ENCODE measurements at regions not wholly inside any gene's neighbourhood (a gene's known extent, or its start where the extent isn't known, plus 50 kb on each side); places are given as distances from the start of the nearest gene placed in this dataset.

GRCh38 chr18:44520981-44521667 lies 159.6 kb upstream of the SETBP1 start:
- Histone ChIP-seq H3K27ac (no peak overlapping the region), H3K27me3 (replicated peaks) (no peaks in the 10 kb centered on the region), H3K9me3 (replicated peaks) (0 out of 2 replicates have a peak, but pooled peaks cover 2% of the 10 kb centered on the region), H3K36me3 (no peaks in the 10 kb centered on the region), H3K4me3 (no peak overlapping the region), H3K4me1 (replicated peaks) (no peaks in the 10 kb centered on the region)
- no peak for DNase-seq (ENCODE audit: low read depth in 1 of 2, low spot score in 2 of 2)

DNA sequence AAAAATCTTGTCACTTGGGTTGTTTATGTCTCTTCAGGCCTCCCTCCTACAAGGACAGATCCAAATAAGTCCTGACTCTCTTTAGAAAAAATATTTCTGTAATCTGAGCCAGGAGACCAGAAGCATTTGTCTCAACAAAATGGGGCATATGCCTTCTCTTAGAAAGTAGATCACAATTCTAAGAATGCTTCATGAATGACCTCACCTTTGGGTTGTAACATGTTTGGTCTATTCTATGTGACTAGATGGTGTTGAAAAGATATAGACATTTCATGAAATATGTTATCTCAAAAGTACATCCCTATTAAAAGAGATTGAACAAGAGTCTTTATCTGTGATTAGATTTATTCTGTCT lies 159.0 kb upstream of the SETBP1 start:
- no peak for DNase-seq (ENCODE audit: low read depth in 1 of 2, low spot score in 2 of 2)
- Histone ChIP-seq H3K4me1 (replicated peaks) (no peaks in the 10 kb centered on the region), H3K27me3 (replicated peaks) (no peaks in the 10 kb centered on the region), H3K9me3 (replicated peaks) (0 out of 2 replicates have a peak, but pooled peaks cover 2% of the 10 kb centered on the region), H3K4me3 (no peak overlapping the region), H3K27ac (no peak overlapping the region), H3K36me3 (no peaks in the 10 kb centered on the region)

GRCh38 chr18:44526705-44527415 lies 153.8 kb upstream of the SETBP1 start:
- H3K9me3 ChIP-seq (replicated peaks) = 0 out of 2 replicates have a peak, but pooled peaks cover 2% of the 10 kb centered on the region
- no peak overlapping the region for H3K27ac ChIP-seq
- H3K36me3 ChIP-seq = no peaks in the 10 kb centered on the region
- no peak overlapping the region for H3K4me3 ChIP-seq
- H3K4me1 ChIP-seq (replicated peaks) = no peaks in the 10 kb centered on the region; the same call in 1 of the 2 replicates
- DNase-seq (ENCODE audit: low read depth in 1 of 2, low spot score in 2 of 2) = no peak
- H3K27me3 ChIP-seq (replicated peaks) = no peaks in the 10 kb centered on the region

DNA sequence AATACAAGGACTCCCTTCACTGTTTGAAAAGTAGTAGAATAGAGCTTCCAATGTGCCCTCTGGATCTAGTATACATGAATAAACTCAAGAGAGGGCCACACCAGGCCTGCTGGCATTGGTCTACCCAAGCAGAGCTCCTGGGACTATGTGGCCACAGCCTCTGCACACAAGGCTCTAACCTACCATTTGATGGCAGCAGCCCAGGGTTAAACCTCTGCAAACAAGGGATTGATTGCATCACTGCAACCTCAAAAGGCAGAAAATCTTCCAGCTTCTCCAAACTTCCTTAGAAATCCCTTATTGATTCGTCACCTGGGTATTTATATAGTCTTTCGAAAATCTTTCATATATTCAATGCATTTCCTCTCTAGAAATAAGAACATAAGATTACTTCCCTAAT lies 147.6 kb upstream of the SETBP1 start:
- Histone ChIP-seq H3K4me1 (replicated peaks) (peaks cover 20% of the 10 kb centered on the region), H3K36me3 (no peaks in the 10 kb centered on the region), H3K9me3 (replicated peaks) (no peaks in the 10 kb centered on the region), H3K27ac (no peak overlapping the region), H3K4me3 (no peak overlapping the region), H3K27me3 (replicated peaks) (no peaks in the 10 kb centered on the region)
- DNase-seq (ENCODE audit: low read depth in 1 of 2, low spot score in 2 of 2) = no peak

- Histone ChIP-seq H3K36me3 (no peaks in the 10 kb centered on the region), H3K27me3 (replicated peaks) (no peaks in the 10 kb centered on the region), H3K4me1 (replicated peaks) (peaks cover 26% of the 10 kb centered on the region), H3K27ac (no peak overlapping the region), H3K4me3 (no peak overlapping the region), H3K9me3 (replicated peaks) (no peaks in the 10 kb centered on the region)
- DNase-seq (ENCODE audit: low read depth in 1 of 2, low spot score in 2 of 2) = peak in 1 of 2 experiments; percentile 19
Measured at GRCh38 chr18:44536046-44536445, 144.6 kb upstream of the SETBP1 start.

DNA sequence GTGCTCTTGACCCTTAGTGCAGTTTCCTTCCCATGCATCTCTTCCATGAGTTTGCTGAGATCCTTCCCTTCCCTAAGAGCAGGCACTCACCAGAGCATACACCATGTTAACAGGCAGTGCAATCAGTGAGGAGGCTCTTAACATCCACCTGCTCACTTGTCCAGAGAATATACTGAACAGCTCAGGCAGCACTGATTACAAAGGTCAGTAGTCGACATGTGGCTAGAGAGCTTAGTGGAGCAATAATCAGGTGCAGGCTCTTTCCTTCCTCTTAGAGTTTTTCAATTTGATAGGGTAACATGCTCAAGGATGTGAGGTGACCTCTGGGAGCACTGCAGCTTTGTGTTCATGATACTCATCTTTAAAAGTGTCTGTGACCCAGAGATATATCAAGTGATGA lies 144.1 kb upstream of the SETBP1 start:
- Histone ChIP-seq H3K9me3 (replicated peaks) (no peaks in the 10 kb centered on the region), H3K36me3 (no peaks in the 10 kb centered on the region), H3K4me3 (no peak overlapping the region), H3K27ac (no peak overlapping the region), H3K27me3 (replicated peaks) (no peaks in the 10 kb centered on the region), H3K4me1 (replicated peaks) (peaks cover 26% of the 10 kb centered on the region)
- peak in 1 of 2 experiments; percentile 15 for DNase-seq (ENCODE audit: low read depth in 1 of 2, low spot score in 2 of 2)

DNA sequence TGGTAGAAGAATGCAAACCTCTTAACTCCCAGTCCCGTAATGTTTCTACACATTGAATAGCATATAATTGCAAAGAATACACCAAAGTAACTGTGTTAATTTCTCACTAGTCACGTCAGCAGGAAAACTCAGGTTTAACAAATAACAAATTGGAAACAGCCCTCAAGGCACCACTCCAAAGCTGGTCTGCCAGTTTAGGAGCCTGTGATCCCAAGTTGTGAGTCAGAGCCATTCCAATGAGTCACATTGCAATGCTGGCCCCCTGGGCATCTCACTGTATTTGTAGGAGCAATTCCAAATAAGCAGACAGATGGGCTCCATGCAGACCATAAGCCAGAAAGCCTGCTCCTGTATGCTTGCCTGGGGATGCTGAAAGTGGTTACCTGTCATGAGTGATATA lies 143.2 kb upstream of the SETBP1 start:
- peak; percentile 92 to 94 for DNase-seq (ENCODE audit: low read depth in 1 of 2, low spot score in 2 of 2)
- Histone ChIP-seq H3K4me3 (no peak overlapping the region), H3K9me3 (replicated peaks) (no peaks in the 10 kb centered on the region), H3K27me3 (replicated peaks) (no peaks in the 10 kb centered on the region), H3K27ac (peak overlapping the region; percentile 18; the same call in 1 of the 2 replicates), H3K4me1 (replicated peaks) (peaks cover 26% of the 10 kb centered on the region), H3K36me3 (no peaks in the 10 kb centered on the region)

DNA sequence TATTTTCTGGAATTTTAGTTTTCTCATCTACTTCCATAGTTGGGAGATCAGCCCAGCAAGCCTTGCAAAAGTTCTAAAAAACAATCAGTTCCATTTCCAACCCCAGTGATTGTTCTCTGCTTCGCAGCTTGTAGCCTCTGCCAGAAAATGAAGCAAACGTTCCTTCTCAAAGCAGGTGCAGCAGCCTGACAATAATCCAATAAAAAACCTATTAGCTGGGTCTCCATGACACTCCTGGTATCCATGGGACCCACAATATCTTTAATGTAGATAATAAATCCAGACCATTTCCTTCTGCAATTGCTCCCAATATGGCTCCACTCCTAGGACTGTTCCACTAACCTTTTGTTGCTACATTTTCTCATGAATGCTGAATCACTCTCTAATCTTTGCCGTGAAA lies 140.8 kb upstream of the SETBP1 start:
- no peaks in the 10 kb centered on the region for H3K9me3 ChIP-seq (replicated peaks)
- no peaks in the 10 kb centered on the region for H3K36me3 ChIP-seq
- no peaks in the 10 kb centered on the region for H3K27me3 ChIP-seq (replicated peaks)
- H3K4me1 ChIP-seq (replicated peaks) = peaks cover 26% of the 10 kb centered on the region
- no peak for DNase-seq (ENCODE audit: low read depth in 1 of 2, low spot score in 2 of 2)
- no peak overlapping the region for H3K4me3 ChIP-seq
- H3K27ac ChIP-seq = no peak overlapping the region

- Histone ChIP-seq H3K9me3 (replicated peaks) (no peaks in the 10 kb centered on the region), H3K4me1 (replicated peaks) (peaks cover 20% of the 10 kb centered on the region), H3K27ac (no peak overlapping the region), H3K4me3 (no peak overlapping the region), H3K27me3 (replicated peaks) (no peaks in the 10 kb centered on the region), H3K36me3 (no peaks in the 10 kb centered on the region)
- DNase-seq (ENCODE audit: low read depth in 1 of 2, low spot score in 2 of 2) = no peak
Measured at GRCh38 chr18:44541159-44541558, 139.5 kb upstream of the SETBP1 start.

- H3K27ac ChIP-seq = no peak overlapping the region
- H3K9me3 ChIP-seq (replicated peaks) = no peaks in the 10 kb centered on the region
- peaks cover 14% of the 10 kb centered on the region for H3K4me1 ChIP-seq (replicated peaks)
Measured at GRCh38 chr18:44541781-44542180, 138.9 kb upstream of the SETBP1 start.

DNA sequence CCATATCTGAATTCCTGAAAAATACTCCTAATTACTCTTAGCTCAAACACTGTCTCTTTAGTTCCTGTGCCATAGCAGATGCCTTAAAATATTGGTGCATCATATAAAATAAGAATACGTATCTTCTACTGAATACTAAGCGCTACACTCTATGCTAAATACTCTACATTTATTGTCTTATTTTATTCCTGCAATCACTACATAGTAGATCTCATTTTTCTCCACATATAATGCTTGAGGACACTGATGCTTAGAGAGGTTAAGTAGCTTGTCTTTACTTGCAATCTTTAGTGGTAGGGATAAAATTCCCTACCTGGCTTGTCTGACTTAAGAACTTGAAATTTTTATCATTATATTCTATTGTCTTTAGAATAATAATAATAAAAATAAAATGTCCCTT lies 137.3 kb upstream of the SETBP1 start:
- no peak for DNase-seq (ENCODE audit: low read depth in 1 of 2, low spot score in 2 of 2)
- H3K9me3 ChIP-seq (replicated peaks) = no peaks in the 10 kb centered on the region
- no peaks in the 10 kb centered on the region for H3K27me3 ChIP-seq (replicated peaks)
- no peak overlapping the region for H3K27ac ChIP-seq
- no peaks in the 10 kb centered on the region for H3K36me3 ChIP-seq
- H3K4me1 ChIP-seq (replicated peaks) = peaks cover 9% of the 10 kb centered on the region
- H3K4me3 ChIP-seq = no peak overlapping the region

More at GRCh38 chr18:44541781-44542180, 138.9 kb upstream of the SETBP1 start:
- DNase-seq (ENCODE audit: low read depth in 1 of 2, low spot score in 2 of 2) = no peak
- Histone ChIP-seq H3K36me3 (no peaks in the 10 kb centered on the region), H3K27me3 (replicated peaks) (no peaks in the 10 kb centered on the region), H3K4me3 (no peak overlapping the region)

DNA sequence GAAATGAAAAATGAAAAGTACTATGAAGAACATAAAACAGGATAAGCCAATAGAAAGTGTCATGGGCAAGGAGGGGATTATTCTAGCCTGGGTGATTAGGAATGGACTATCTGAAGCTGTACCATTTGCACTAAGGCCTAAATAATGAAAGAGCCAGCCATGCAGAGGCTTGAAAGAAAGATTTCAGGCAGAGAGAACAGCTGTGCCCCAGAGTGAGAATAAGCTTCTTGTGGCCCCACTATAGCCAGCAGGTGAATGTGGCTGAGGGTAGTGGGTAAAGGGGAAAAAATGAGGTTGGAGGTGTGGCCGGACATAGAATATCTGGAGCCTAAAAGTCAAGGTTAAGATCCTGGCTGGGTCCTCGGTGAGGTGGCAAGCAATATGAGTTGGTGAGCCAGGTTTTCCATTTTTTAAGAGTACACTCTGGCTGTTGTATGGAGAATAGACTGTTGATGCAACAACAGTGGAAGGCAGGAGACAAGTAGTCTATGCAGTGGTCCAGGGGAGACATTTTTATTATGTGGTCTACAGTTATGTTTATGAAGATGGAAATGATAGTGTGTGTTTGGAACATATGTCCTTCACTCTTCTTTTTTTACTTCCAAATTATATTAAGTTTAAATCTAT lies 135.2 kb upstream of the SETBP1 start:
- H3K9me3 ChIP-seq (replicated peaks) = no peaks in the 10 kb centered on the region
- no peak overlapping the region for H3K27ac ChIP-seq
- no peak overlapping the region for H3K4me3 ChIP-seq
- no peak for DNase-seq (ENCODE audit: low read depth in 1 of 2, low spot score in 2 of 2)
- peaks cover 9% of the 10 kb centered on the region for H3K4me1 ChIP-seq (replicated peaks)
- no peaks in the 10 kb centered on the region for H3K27me3 ChIP-seq (replicated peaks)
- no peaks in the 10 kb centered on the region for H3K36me3 ChIP-seq

GRCh38 chr18:44546954-44547353 lies 133.7 kb upstream of the SETBP1 start:
- Histone ChIP-seq H3K27me3 (replicated peaks) (no peaks in the 10 kb centered on the region), H3K9me3 (replicated peaks) (no peaks in the 10 kb centered on the region), H3K4me1 (replicated peaks) (peaks cover 9% of the 10 kb centered on the region), H3K36me3 (no peaks in the 10 kb centered on the region), H3K27ac (no peak overlapping the region), H3K4me3 (no peak overlapping the region)
- DNase-seq (ENCODE audit: low read depth in 1 of 2, low spot score in 2 of 2) = no peak
